T-cell (primary cell): ENCODE measurements at regions not wholly inside any gene's neighbourhood (a gene's known extent, or its start where the extent isn't known, plus 50 kb on each side); places are given as distances from the start of the nearest gene placed in this dataset.

Experiments used
- ATAC-seq, 4 experiments: fragments of 200-7000 bp in 3 of 4; fragments of 150-1000 bp in 1 of 4; cut with Tn5 transposase; replicated peaks in 1 of 4; 1 replicate in 3 of 4; 2 replicates in 1 of 4; pipeline ENCODE4 v1.10.0; 2021; ENCODE audit warnings: moderate library complexity in 3 of 4, mild to moderate bottlenecking in 2 of 4, moderate number of reproducible peaks in 1 of 4
- CTCF ChIA-PET, 2 donors: fragments of 300-600 bp; sonication (Branson Sonifier 250); formaldehyde crosslinking; loops; one replicate each; lab custom pipeline; 2022; ENCODE audit warnings: antibody characterized with exemption in 2 of 2; lab: Charles Lee
- POLR2A ChIA-PET, 2 donors: fragments of 300-600 bp; sonication (Branson Sonifier 250); formaldehyde crosslinking; loops; one replicate each; lab custom pipeline; 2022; ENCODE audit warnings: antibody characterized with exemption in 2 of 2; lab: Charles Lee
- DNase-seq, 35 experiments: peaks; one replicate each; pipeline versions ENCODE4 v3.0.0 to v3.0.0-alpha.2; 2013 to 2023
- H3K27ac ChIP-seq: one replicate; pipeline ENCODE4 v1.5.1; 2013; ENCODE audit warnings: low read length
- H3K27me3 ChIP-seq, 2 experiments: replicated peaks in 1 of 2; 1 replicate in 1 of 2; 2 replicates in 1 of 2; pipeline versions ENCODE4 v1.6.1 to v1.7.0; 2013; ENCODE audit warnings: low read length in 1 of 2, mixed read lengths in 1 of 2; ENCODE audit not compliant: control insufficient read depth in 2 of 2, insufficient read depth in 2 of 2; ENCODE audit errors: extremely low read depth in 1 of 2
- H3K36me3 ChIP-seq, 2 donors: 1 replicate in 1 of 2; 2 replicates in 1 of 2; pipeline versions ENCODE4 v1.6.1 to v1.7.0; 2013; ENCODE audit warnings: low read length in 1 of 2; ENCODE audit not compliant: control insufficient read depth in 2 of 2, insufficient read depth in 1 of 2; ENCODE audit errors: extremely low read depth in 1 of 2
- H3K4me1 ChIP-seq, 2 experiments: 1 replicate in 1 of 2; 2 replicates in 1 of 2; pipeline versions ENCODE4 v1.6.1 to v1.7.0; 2013; ENCODE audit warnings: low read length in 2 of 2, mixed read lengths in 1 of 2; ENCODE audit not compliant: insufficient read depth in 2 of 2, control insufficient read depth in 1 of 2; ENCODE audit errors: extremely low read depth in 1 of 2
- H3K4me3 ChIP-seq, 2 donors: 1 replicate in 1 of 2; 2 replicates in 1 of 2; pipeline versions ENCODE4 v1.5.1 to v1.7.0; 2013; ENCODE audit warnings: mild to moderate bottlenecking in 2 of 2, low read length in 1 of 2, moderate library complexity in 1 of 2; ENCODE audit not compliant: control insufficient read depth in 1 of 2; ENCODE audit errors: extremely low read depth in 1 of 2
- H3K9me3 ChIP-seq: 2 replicates; pipeline ENCODE4 v1.7.0; 2013
- H3K27ac Mint-ChIP-seq, 2 donors: one replicate each; pipeline ENCODE4 v1.8.0; 2020 to 2021; ENCODE audit warnings: mild to moderate bottlenecking in 2 of 2, mixed read lengths in 2 of 2
- H3K27me3 Mint-ChIP-seq, 2 donors: one replicate each; pipeline ENCODE4 v1.8.0; 2021 to 2022; ENCODE audit warnings: mixed read lengths in 2 of 2
- H3K36me3 Mint-ChIP-seq: one replicate; pipeline ENCODE4 v1.8.0; 2021; ENCODE audit warnings: mixed read lengths
- H3K4me1 Mint-ChIP-seq, 3 donors: one replicate each; pipeline ENCODE4 v1.8.0; 2020 to 2022; ENCODE audit warnings: mixed read lengths in 3 of 3, mild to moderate bottlenecking in 1 of 3
- H3K4me3 Mint-ChIP-seq, 3 donors: one replicate each; pipeline ENCODE4 v1.8.0; 2020 to 2022; ENCODE audit warnings: mild to moderate bottlenecking in 3 of 3, mixed read lengths in 3 of 3, moderate library complexity in 3 of 3
- H3K9me3 Mint-ChIP-seq, 3 donors: one replicate each; pipeline ENCODE4 v1.8.0; 2020 to 2022; ENCODE audit warnings: mixed read lengths in 3 of 3
- WGBS: methylation state at CpG from one replicate; pipeline ENCODE4 v1.1.5; 2013; ENCODE audit warnings: missing lambda C conversion rate; ENCODE audit not compliant: insufficient coverage; 5-methylcytosine and 5-hydroxymethylcytosine counted together

DNA sequence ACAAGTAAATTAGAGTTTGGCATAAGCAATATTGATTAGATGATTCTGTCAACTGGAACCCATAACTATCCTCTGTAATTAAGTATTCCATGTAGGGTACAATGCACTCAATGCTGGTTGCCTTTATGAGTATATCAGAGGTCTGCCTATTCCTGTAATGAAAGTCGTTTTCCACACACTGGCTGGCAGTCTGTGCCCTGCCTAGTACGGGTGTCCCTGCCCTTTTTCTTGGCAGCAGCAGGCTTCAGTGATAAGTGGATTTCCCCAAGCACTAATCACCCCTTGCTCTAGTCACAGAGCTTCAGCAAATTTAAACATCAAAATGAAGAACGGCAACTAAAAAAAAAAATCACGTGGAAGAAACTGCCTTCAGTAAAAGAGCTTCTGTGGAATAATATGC is 294.8 kb upstream of the STT3B start:
- Mint-ChIP-seq H3K27me3 (no peaks in the 10 kb centered on the region), H3K36me3 (no peaks in the 10 kb centered on the region), H3K4me3 (no peak overlapping the region), H3K27ac (no peak overlapping the region), H3K4me1 (peaks cover 25 to 41% (median 37%) of the 10 kb centered on the region in 3 donors), H3K9me3 (no peaks in the 10 kb centered on the region)
- no peak overlapping the region for H3K27ac ChIP-seq
- POLR2A ChIA-PET: no interaction called here
- no peak overlapping the region for H3K4me3 ChIP-seq
- peaks cover 7 to 8% of the 10 kb centered on the region in 2 experiments for H3K4me1 ChIP-seq
- CTCF ChIA-PET: no interaction called here
- H3K9me3 ChIP-seq: no peaks in the 10 kb centered on the region
- DNase-seq: no peak
- 100% methylated on average over 1 of the region's 4 CpGs for WGBS
- no peaks in the 10 kb centered on the region for H3K27me3 ChIP-seq
- no peaks in the 10 kb centered on the region for H3K36me3 ChIP-seq
- ATAC-seq: no peak

DNA sequence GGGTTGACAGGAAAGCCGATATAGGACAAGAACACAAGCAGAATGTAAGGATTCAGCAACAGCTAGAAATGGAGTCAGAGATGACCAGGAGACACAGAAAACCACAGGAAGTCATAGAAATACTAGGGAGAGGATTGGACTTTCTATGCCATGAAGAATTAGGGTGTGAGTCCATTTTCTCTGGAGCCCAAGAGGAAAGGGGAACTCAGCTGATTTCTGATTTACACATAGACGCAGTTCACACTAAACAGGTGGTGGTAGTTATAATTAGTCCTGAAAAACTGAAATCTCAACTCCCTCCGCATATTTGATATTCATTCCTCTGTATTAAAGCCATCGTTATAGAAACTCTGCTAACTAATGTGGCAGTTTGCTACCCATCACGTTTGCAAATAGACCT is 292.7 kb upstream of the STT3B start:
- H3K36me3 ChIP-seq: no peaks in the 10 kb centered on the region
- Mint-ChIP-seq H3K27me3 (no peaks in the 10 kb centered on the region), H3K4me3 (no peak overlapping the region), H3K27ac (no peak overlapping the region), H3K9me3 (no peaks in the 10 kb centered on the region), H3K36me3 (no peaks in the 10 kb centered on the region), H3K4me1 (peaks cover 7 to 20% (median 16%) of the 10 kb centered on the region in 3 donors)
- no peak overlapping the region for H3K27ac ChIP-seq
- H3K27me3 ChIP-seq: no peaks in the 10 kb centered on the region
- ATAC-seq (no peak), DNase-seq (no peak)
- CTCF ChIA-PET: no interaction called here
- no peaks in the 10 kb centered on the region for H3K9me3 ChIP-seq
- no peak overlapping the region for H3K4me3 ChIP-seq
- POLR2A ChIA-PET: interaction anchor here in 1 of 2 donors (0.5 kb wide), 1 partner anchor 17 kb away, joined by 3 read pairs; no protein-coding TSS in a partner anchor
- 100% methylated on average over 1 of the region's 5 CpGs for WGBS
- H3K4me1 ChIP-seq: no peaks in the 10 kb centered on the region

DNA sequence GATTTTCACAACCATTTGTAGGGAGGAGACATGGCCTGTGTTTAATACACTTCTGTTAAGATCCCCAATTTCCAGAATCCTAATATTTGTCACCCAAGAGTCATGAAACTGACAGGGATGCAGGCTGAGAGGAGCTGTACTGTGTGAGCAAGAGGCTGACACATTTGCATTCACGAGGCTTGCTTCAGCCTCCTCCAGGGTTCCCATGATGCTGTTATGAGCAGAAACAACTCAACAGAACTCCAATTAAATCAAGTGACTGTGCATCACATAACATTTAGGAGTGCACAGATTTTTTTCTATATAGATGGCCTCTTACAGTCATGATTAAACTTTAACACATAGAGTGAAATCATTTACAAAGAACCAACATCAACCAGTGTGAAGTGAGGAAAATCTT is 292.3 kb upstream of the STT3B start:
- H3K36me3 Mint-ChIP-seq: no peaks in the 10 kb centered on the region
- H3K4me1 Mint-ChIP-seq: peaks cover 7 to 17% (median 12%) of the 10 kb centered on the region in 3 donors
- H3K9me3 Mint-ChIP-seq: no peaks in the 10 kb centered on the region
- POLR2A ChIA-PET: interaction anchor here (0.5 to 0.6 kb wide), 4 partner anchors 13 to 47 kb away, joined by 3 to 8 read pairs (median 4); no protein-coding TSS in a partner anchor
- Histone ChIP-seq H3K4me3 (no peak overlapping the region), H3K36me3 (no peaks in the 10 kb centered on the region), H3K9me3 (no peaks in the 10 kb centered on the region), H3K27ac (no peak overlapping the region), H3K27me3 (no peaks in the 10 kb centered on the region), H3K4me1 (no peaks in the 10 kb centered on the region)
- ATAC-seq (no peak), DNase-seq (no peak)
- CTCF ChIA-PET: interaction anchor here in 1 of 2 donors (0.7 kb wide), 1 partner anchor 14 kb away, joined by 3 read pairs; no protein-coding TSS in a partner anchor
- H3K4me3 Mint-ChIP-seq: no peak overlapping the region
- WGBS: 60% methylated on average over 1 of the region's 1 CpG
- no peak overlapping the region for H3K27ac Mint-ChIP-seq
- H3K27me3 Mint-ChIP-seq: no peaks in the 10 kb centered on the region

DNA sequence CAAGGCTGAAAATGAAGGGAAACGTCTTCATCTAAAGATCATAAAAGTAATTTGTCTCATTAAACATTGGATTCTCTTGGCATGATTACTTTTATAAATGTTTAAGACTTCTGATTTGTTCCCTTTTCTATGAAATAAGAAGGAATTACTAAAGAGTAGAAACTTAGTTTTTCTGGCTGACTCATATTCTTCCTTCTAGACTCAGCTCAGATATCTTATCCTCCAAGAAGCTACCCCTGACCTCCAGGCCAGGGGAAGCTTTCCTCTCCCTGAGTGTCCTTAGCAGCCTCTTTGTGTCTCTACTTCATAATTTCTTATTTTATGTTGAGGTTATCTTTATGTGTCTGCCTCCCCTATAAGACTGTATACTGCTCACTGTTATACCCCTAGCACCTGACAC is 291.9 kb upstream of the STT3B start:
- no peak overlapping the region for H3K4me3 Mint-ChIP-seq
- Histone ChIP-seq H3K36me3 (no peaks in the 10 kb centered on the region), H3K27ac (no peak overlapping the region), H3K9me3 (no peaks in the 10 kb centered on the region), H3K27me3 (no peaks in the 10 kb centered on the region), H3K4me3 (no peak overlapping the region), H3K4me1 (no peaks in the 10 kb centered on the region)
- no CpG with 5 or more reads among the region's 1 CpG for WGBS
- H3K4me1 Mint-ChIP-seq: peaks cover 6 to 13% (median 8%) of the 10 kb centered on the region in 3 donors
- no peak for ATAC-seq
- DNase-seq: no peak
- H3K9me3 Mint-ChIP-seq: no peaks in the 10 kb centered on the region
- H3K36me3 Mint-ChIP-seq: no peaks in the 10 kb centered on the region
- POLR2A ChIA-PET: interaction anchor here (0.5 to 0.6 kb wide), 3 partner anchors 13 to 46 kb away, joined by 3 to 8 read pairs (median 4); no protein-coding TSS in a partner anchor
- no peaks in the 10 kb centered on the region for H3K27me3 Mint-ChIP-seq
- CTCF ChIA-PET: interaction anchor here in 1 of 2 donors (0.7 kb wide), 1 partner anchor 14 kb away, joined by 3 read pairs; no protein-coding TSS in a partner anchor
- H3K27ac Mint-ChIP-seq: no peak overlapping the region

DNA sequence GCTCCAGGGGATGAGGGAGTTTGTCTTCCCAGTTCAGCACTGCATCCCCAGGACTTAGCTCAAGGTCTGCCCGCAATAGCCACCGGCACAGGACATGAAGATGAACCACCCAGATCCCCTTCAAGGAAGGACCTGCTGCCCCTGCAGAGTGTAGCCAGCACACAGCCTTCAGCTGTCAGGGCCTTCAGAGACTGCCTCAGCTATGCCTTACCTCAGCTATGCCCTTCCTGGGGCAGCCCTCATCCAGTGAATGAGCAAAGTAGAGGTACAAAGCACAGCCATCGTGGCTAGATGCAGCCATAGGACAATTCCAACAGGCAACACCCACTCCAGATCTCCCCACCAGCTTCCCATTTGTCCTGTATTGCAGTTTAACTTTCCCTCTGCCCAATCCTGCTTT is 291.2 kb upstream of the STT3B start:
- no peak overlapping the region for H3K4me3 ChIP-seq
- Mint-ChIP-seq H3K27ac (no peak overlapping the region), H3K36me3 (no peaks in the 10 kb centered on the region), H3K27me3 (no peaks in the 10 kb centered on the region), H3K4me3 (no peak overlapping the region), H3K4me1 (peaks cover 5 to 13% (median 8%) of the 10 kb centered on the region in 3 donors), H3K9me3 (no peaks in the 10 kb centered on the region)
- H3K27me3 ChIP-seq: no peaks in the 10 kb centered on the region
- no peaks in the 10 kb centered on the region for H3K36me3 ChIP-seq
- 75% methylated on average over 2 of the region's 3 CpGs for WGBS
- CTCF ChIA-PET: no interaction called here
- H3K27ac ChIP-seq: no peak overlapping the region
- H3K4me1 ChIP-seq: no peaks in the 10 kb centered on the region
- DNase-seq (no peak), ATAC-seq (no peak)
- H3K9me3 ChIP-seq: no peaks in the 10 kb centered on the region
- POLR2A ChIA-PET: no interaction called here

DNA sequence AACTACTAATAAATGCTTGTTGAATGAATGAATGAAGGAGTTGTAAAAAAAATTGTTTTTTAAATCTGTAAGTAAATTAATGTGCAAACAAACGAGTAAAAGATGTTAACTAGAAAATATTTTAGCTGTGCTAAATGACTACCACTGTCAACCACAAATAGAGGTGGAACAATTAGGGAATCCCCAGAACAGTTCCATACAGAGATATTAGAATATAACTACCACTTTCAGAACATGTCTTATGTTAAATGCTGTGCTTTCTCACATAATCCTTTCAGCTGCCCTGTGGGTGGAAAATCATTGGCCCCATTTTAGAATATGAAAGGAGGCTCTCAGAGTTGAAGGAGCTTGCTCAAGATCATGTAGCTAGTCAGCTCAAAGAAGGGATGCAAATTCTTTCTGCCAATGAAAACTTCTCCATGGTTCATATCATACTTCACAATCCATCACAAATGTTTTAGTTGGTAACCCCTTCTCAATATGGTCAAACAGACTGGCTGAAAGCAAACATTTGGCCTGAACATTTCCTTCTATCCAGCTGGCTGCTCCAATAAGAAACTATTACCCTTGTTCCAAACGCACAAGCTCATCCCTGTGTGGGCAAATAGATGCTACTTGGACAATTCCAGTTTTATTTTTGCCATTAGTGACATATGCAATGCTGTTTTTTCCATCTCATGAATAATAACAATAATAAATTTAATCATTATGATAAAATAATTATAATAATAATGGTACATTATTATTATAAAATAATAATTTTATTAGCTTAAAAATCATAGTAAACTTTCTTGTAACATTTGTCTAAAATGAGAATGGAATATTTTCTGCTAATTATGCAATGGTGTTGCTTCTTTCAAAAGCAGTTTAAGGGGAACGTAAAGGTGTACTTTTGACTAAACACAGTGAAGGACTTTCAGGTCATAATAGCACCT is 290.4 kb upstream of the STT3B start:
- no peaks in the 10 kb centered on the region for H3K36me3 Mint-ChIP-seq
- ATAC-seq (no peak), DNase-seq (no peak)
- no peaks in the 10 kb centered on the region for H3K36me3 ChIP-seq
- H3K27ac ChIP-seq: no peak overlapping the region
- no peak overlapping the region for H3K4me3 ChIP-seq
- ChIA-PET POLR2A (no interaction called here), CTCF (no interaction called here)
- H3K4me1 ChIP-seq: no peaks in the 10 kb centered on the region
- H3K27ac Mint-ChIP-seq: no peak overlapping the region
- H3K9me3 Mint-ChIP-seq: no peaks in the 10 kb centered on the region
- no peaks in the 10 kb centered on the region for H3K27me3 ChIP-seq
- no peaks in the 10 kb centered on the region for H3K27me3 Mint-ChIP-seq
- no peaks in the 10 kb centered on the region for H3K9me3 ChIP-seq
- H3K4me3 Mint-ChIP-seq: no peak overlapping the region
- peaks cover 5 to 13% (median 8%) of the 10 kb centered on the region in 3 donors for H3K4me1 Mint-ChIP-seq
- WGBS: no CpG with 5 or more reads among the region's 3 CpGs
